SK-N-SH (cell line): ENCODE measurements at regions not wholly inside any gene's neighbourhood (a gene's known extent, or its start where the extent isn't known, plus 50 kb on each side); places are given as distances from the start of the nearest gene placed in this dataset.
"Not testable (repeated sequence)": the region's sequence is repeated elsewhere in the genome, so short reads cannot be mapped to it uniquely, and the experiment has no call there.

Experiments used
- CTCF ChIA-PET: fragments of 300-600, 350-600 bp; formaldehyde crosslinking; extraction: SDS; loops from one replicate; lab custom pipeline; 2021; lab: Yijun Ruan, JAX
- POLR2A ChIA-PET: fragments of 350-600 bp; sonication (Branson Sonifier 250); formaldehyde crosslinking; extraction: SDS; loops from one replicate; lab custom pipeline; 2020; ENCODE audit warnings: antibody characterized with exemption, inconsistent platforms; lab: Yijun Ruan, JAX
- DNase-seq: peaks from one replicate; pipeline ENCODE4 v3.0.0; 2012
- H2AFZ ChIP-seq: fragments of 200-600 bp; sonication (generic); 2 replicates; pipeline ENCODE4 v1.8.1; 2016; ENCODE audit warnings: antibody characterized with exemption, mild to moderate bottlenecking, low read depth
- H3F3A ChIP-seq: fragments of 200-600 bp; sonication (generic); replicated peaks from 2 replicates; pipeline ENCODE3; 2016; ENCODE audit warnings: antibody characterized with exemption, mild to moderate bottlenecking; ENCODE audit not compliant: insufficient read depth
- H3K27ac ChIP-seq, 2 experiments: fragments of 200-500 bp in 1 of 2; fragments of 200-600 bp in 1 of 2; sonication (Bioruptor generic) in 1 of 2; sonication (generic), shearing (Covaris generic) in 1 of 2; 2 replicates each; pipeline versions ENCODE4 v1.5.1 to v1.6.1; 2014 to 2016; ENCODE audit warnings: low read depth in 2 of 2, inconsistent platforms in 1 of 2, low read length in 1 of 2, mild to moderate bottlenecking in 1 of 2, mixed read lengths in 1 of 2
- H3K27me3 ChIP-seq: fragments of 200-600 bp; sonication (generic), shearing (Covaris generic); 2 replicates; pipeline ENCODE4 v1.6.1; 2016; ENCODE audit warnings: mixed run types; ENCODE audit not compliant: insufficient read depth
- H3K36me3 ChIP-seq, 2 experiments: fragments of 200-500 bp in 1 of 2; fragments of 200-600 bp in 1 of 2; sonication (Bioruptor generic) in 1 of 2; sonication (generic) in 1 of 2; replicated peaks in 1 of 2; 2 replicates each; pipeline versions ENCODE3 to v1.5.1; 2014 to 2016; ENCODE audit warnings: low read length in 1 of 2, mild to moderate bottlenecking in 1 of 2; ENCODE audit not compliant: insufficient read depth in 2 of 2, control insufficient read depth in 1 of 2
- H3K4me1 ChIP-seq, 2 experiments: fragments of 200-500 bp in 1 of 2; fragments of 200-600 bp in 1 of 2; sonication (Bioruptor generic) in 1 of 2; sonication (generic), shearing (Covaris generic) in 1 of 2; 2 replicates each; pipeline versions ENCODE4 v1.5.1 to v1.6.1; 2014 to 2016; ENCODE audit warnings: low read depth in 1 of 2, low read length in 1 of 2, mixed run types in 1 of 2; ENCODE audit not compliant: insufficient read depth in 2 of 2, control insufficient read depth in 1 of 2
- H3K4me2 ChIP-seq: fragments of 200-600 bp; sonication (generic), shearing (Covaris generic); 2 replicates; pipeline ENCODE4 v1.6.1; 2017; ENCODE audit warnings: mixed run types
- H3K4me3 ChIP-seq, 2 experiments: fragments of 200-500 bp in 1 of 2; fragments of 200-600 bp in 1 of 2; sonication (Bioruptor generic) in 1 of 2; sonication (generic), shearing (Covaris generic) in 1 of 2; 2 replicates each; pipeline versions ENCODE4 v1.5.1 to v1.8.1; 2014 to 2016; ENCODE audit warnings: low read depth in 2 of 2, inconsistent platforms in 1 of 2, low read length in 1 of 2, mild to moderate bottlenecking in 1 of 2, mixed read lengths in 1 of 2, moderate library complexity in 1 of 2
- H3K79me2 ChIP-seq: fragments of 200-600 bp; sonication (generic); 2 replicates; pipeline ENCODE4 v1.8.1; 2017; ENCODE audit warnings: mild to moderate bottlenecking; ENCODE audit not compliant: insufficient read depth
- H3K9ac ChIP-seq: fragments of 200-600 bp; sonication (generic); 2 replicates; pipeline ENCODE4 v1.6.1; 2017; ENCODE audit warnings: mixed run types
- H3K9me2 ChIP-seq: fragments of 200-600 bp; sonication (generic); 2 replicates; pipeline ENCODE4 v1.6.1; 2017; ENCODE audit warnings: mixed run types
- H3K9me3 ChIP-seq: fragments of 200-600 bp; sonication (generic); 2 replicates; pipeline ENCODE4 v1.6.1; 2017; ENCODE audit warnings: mixed run types, mild to moderate bottlenecking, moderate library complexity
- H4K20me1 ChIP-seq: fragments of 200-600 bp; sonication (generic); 2 replicates; pipeline ENCODE4 v1.6.1; 2017; ENCODE audit warnings: mild to moderate bottlenecking, mixed run types; ENCODE audit not compliant: insufficient read depth
- CHD2 ChIP-seq: fragments of 150-350 bp; IDR thresholded peaks from 2 replicates; pipeline ENCODE4 v1.6.1; 2018; ENCODE audit warnings: low read length; ENCODE audit not compliant: partially characterized antibody
- GATA2 ChIP-seq: sonication (generic); formaldehyde crosslinking; IDR thresholded peaks from 2 replicates; pipeline ENCODE4 v1.5.0; 2020; ENCODE audit warnings: mild to moderate bottlenecking, missing genetic modification reagents
- IRF3 ChIP-seq: fragments of 150-350 bp; IDR thresholded peaks from 2 replicates; pipeline ENCODE4 v1.6.1; 2016; ENCODE audit warnings: mild to moderate bottlenecking, low read depth, low read length
- JUND ChIP-seq: IDR thresholded peaks from 2 replicates; pipeline ENCODE4 v1.4.0; 2012
- NFIC ChIP-seq: IDR thresholded peaks from 2 replicates; pipeline ENCODE4 v1.4.0; 2012; ENCODE audit warnings: borderline replicate concordance
- NRF1 ChIP-seq: IDR thresholded peaks from 2 replicates; pipeline ENCODE4 v1.6.1; 2012; ENCODE audit warnings: low read depth, mild to moderate bottlenecking, low read length
- POLR2AphosphoS5 ChIP-seq: IDR thresholded peaks from 2 replicates; pipeline ENCODE4 v1.6.1; 2012; ENCODE audit warnings: low read depth, low read length
- RFX5 ChIP-seq: IDR thresholded peaks from 2 replicates; pipeline ENCODE4 v1.6.1; 2012; ENCODE audit warnings: mild to moderate bottlenecking, improper control_type of control experiment, low read length
- RXRA ChIP-seq: IDR thresholded peaks from 2 replicates; pipeline ENCODE4 v1.4.0; 2012; ENCODE audit warnings: low read depth, mild to moderate bottlenecking, borderline replicate concordance
- TAF1 ChIP-seq: IDR thresholded peaks from 2 replicates; pipeline ENCODE4 v1.6.1; 2012; ENCODE audit warnings: low read depth, mild to moderate bottlenecking, low read length, moderate library complexity, borderline replicate concordance
- TEAD4 ChIP-seq: IDR thresholded peaks from 2 replicates; pipeline ENCODE4 v1.4.0; 2012; ENCODE audit warnings: mild to moderate bottlenecking, borderline replicate concordance; ENCODE audit not compliant: insufficient read depth
- WGBS: methylation state at CpG from one replicate; pipeline ENCODE4 v1.1.6; 2017; ENCODE audit warnings: low lambda C conversion rate; 5-methylcytosine and 5-hydroxymethylcytosine counted together
- TF ChIP-seq, protein P1 (sequence below): IDR thresholded peaks from 2 replicates; pipeline ENCODE4 v1.4.0; 2012; ENCODE audit warnings: low read depth, borderline replicate concordance

DNA sequence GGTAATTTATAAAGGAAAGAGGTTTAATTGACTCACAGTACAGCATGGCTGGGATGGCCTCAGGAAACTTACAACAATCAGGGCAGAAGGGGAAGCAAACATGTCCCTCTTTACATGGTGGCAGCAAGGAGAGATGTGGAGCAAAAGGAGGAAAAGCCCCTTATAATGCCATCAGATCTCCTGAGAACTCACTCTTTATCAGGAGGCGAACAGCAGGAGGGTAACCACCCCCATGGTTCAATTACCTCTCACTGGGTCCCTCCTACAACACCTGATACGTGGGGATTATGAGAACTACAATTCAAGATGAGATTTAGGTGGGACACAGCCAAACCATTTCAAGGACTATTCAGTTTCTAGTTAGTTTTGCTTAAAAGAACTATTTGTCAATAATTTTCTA is 453.3 kb downstream of the C12orf50 start:
- no peak overlapping the region for H3K9ac ChIP-seq
- no peak overlapping the region; the same call in 1 of the 2 replicates for H2AFZ ChIP-seq
- H3K36me3 ChIP-seq = no peaks in the 10 kb centered on the region
- no peaks in the 10 kb centered on the region for H3F3A ChIP-seq
- H3K4me3 ChIP-seq = no peak overlapping the region
- H3K9me2 ChIP-seq = no peaks in the 10 kb centered on the region
- no peak for TF ChIP-seq TAF1
- TF ChIP-seq, all 33 proteins: peak for 0
- ChIA-PET POLR2A (no interaction called here), CTCF (no interaction called here)
- Histone ChIP-seq H3K9me3 (no peaks in the 10 kb centered on the region), H3K4me2 (no peak overlapping the region), H3K4me1 (no peaks in the 10 kb centered on the region; a peak in 1 of 4 replicates), H3K79me2 (no peaks in the 10 kb centered on the region), H4K20me1 (no peaks in the 10 kb centered on the region), H3K27ac (no peak overlapping the region), H3K27me3 (no peaks in the 10 kb centered on the region)
- WGBS = 80% methylated on average over 2 of the region's 2 CpGs
- no peak for DNase-seq

- H3K27me3 ChIP-seq, H3K36me3 ChIP-seq, H3F3A ChIP-seq, H3K9ac ChIP-seq, DNase-seq, H3K4me2 ChIP-seq, H3K4me1 ChIP-seq, H2AFZ ChIP-seq, POLR2A ChIA-PET, H4K20me1 ChIP-seq, H3K79me2 ChIP-seq, H3K4me3 ChIP-seq, H3K9me2 ChIP-seq, CTCF ChIA-PET, H3K9me3 ChIP-seq, H3K27ac ChIP-seq: not testable (repeated sequence)
- WGBS = 59% methylated on average over 4 of the region's 4 CpGs
Measured at GRCh38 chr12:87566918-87567317, 462.3 kb downstream of the C12orf50 start.

DNA sequence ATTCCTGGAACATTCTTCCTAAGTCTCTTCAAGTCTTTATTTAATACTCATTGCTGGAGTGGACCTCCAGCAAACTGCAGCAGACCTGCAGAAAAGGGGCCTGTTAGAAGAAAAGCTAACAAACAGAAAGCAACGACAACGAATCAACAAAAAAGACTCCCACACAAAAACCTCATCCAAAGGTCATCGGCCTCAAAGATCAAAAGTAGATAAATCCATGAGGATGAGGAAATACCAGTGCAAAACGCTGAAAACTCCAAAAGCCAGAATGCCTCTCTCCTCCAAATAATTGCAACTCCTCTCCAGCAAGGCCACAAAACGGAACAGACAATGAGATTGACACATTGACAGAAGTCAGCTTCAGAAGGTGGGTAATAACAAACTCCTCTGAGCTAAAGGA is 472.2 kb downstream of the C12orf50 start:
- H3K27ac ChIP-seq = no peak overlapping the region
- H4K20me1 ChIP-seq = no peaks in the 10 kb centered on the region
- TF ChIP-seq CHD2 = no peak
- no peak for TF ChIP-seq NRF1
- TF ChIP-seq IRF3 = no peak
- TF ChIP-seq JUND = no peak
- TF ChIP-seq GATA2 (CRISPR knock-in tag) = no peak
- TF ChIP-seq RXRA = no peak
- TF ChIP-seq RFX5 = no peak
- no peak for TF ChIP-seq NFIC
- TF ChIP-seq POLR2AphosphoS5 = no peak
- TF ChIP-seq, protein P1, sequence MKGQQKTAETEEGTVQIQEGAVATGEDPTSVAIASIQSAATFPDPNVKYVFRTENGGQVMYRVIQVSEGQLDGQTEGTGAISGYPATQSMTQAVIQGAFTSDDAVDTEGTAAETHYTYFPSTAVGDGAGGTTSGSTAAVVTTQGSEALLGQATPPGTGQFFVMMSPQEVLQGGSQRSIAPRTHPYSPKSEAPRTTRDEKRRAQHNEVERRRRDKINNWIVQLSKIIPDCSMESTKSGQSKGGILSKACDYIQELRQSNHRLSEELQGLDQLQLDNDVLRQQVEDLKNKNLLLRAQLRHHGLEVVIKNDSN = no peak
- TF ChIP-seq TEAD4 = no peak
- ChIA-PET POLR2A (no interaction called here), CTCF (no interaction called here)
- DNase-seq = no peak
- H3K79me2 ChIP-seq = no peaks in the 10 kb centered on the region
- no peaks in the 10 kb centered on the region for H3K27me3 ChIP-seq
- no peaks in the 10 kb centered on the region for H3K9me3 ChIP-seq
- H2AFZ ChIP-seq = no peak overlapping the region
- H3K9me2 ChIP-seq = no peaks in the 10 kb centered on the region
- no peak overlapping the region for H3K9ac ChIP-seq
- no peak overlapping the region for H3K4me2 ChIP-seq
- H3K36me3 ChIP-seq = no peaks in the 10 kb centered on the region
- H3K4me3 ChIP-seq = no peak overlapping the region
- no peaks in the 10 kb centered on the region for H3F3A ChIP-seq
- 76% methylated on average over 5 of the region's 5 CpGs for WGBS
- no peaks in the 10 kb centered on the region for H3K4me1 ChIP-seq

DNA sequence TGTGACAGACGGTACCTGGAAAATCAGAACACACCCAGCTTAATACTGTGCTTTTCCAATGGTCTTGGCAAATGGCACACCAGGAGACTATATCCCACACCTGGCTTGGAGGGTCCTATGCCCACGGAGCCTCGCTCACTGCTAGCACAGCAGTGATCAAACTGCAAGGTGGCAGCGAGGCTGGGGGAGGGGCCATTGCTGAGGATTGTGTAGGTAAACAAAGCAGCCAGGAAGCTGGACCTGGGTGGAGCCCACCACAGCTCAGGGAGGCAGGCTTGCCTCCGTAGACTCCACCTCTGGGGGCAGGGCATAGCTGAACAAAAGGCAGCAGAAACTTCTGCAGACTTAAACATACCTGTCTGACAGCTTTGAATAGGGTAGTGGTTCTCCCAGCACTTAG is 498.0 kb downstream of the C12orf50 start:
- H3K4me3 ChIP-seq, DNase-seq, H3K9me3 ChIP-seq, CTCF ChIA-PET, POLR2A ChIA-PET, H3K4me1 ChIP-seq, H3K4me2 ChIP-seq, H3K9ac ChIP-seq, H3K27ac ChIP-seq, H2AFZ ChIP-seq, H3K27me3 ChIP-seq, H4K20me1 ChIP-seq, H3K79me2 ChIP-seq, H3F3A ChIP-seq, H3K36me3 ChIP-seq, H3K9me2 ChIP-seq: not testable (repeated sequence)
- WGBS = 88% methylated on average over 3 of the region's 5 CpGs
